Activated naive CD8-positive, alpha-beta T cell (primary cell): ENCODE measurements at regions not wholly inside any gene's neighbourhood (a gene's known extent, or its start where the extent isn't known, plus 50 kb on each side); places are given as distances from the start of the nearest gene placed in this dataset.

Experiments
- H3K27ac Mint-ChIP-seq: one replicate; pipeline ENCODE4 v1.8.0; 2021; ENCODE audit warnings: mixed read lengths
- H3K27me3 Mint-ChIP-seq: one replicate; pipeline ENCODE4 v1.8.0; 2021; ENCODE audit warnings: mixed read lengths
- H3K36me3 Mint-ChIP-seq: one replicate; pipeline ENCODE4 v1.8.0; 2021; ENCODE audit warnings: mixed read lengths
- H3K4me1 Mint-ChIP-seq: one replicate; pipeline ENCODE4 v1.8.0; 2021; ENCODE audit warnings: low read depth, mixed read lengths
- H3K4me3 Mint-ChIP-seq: one replicate; pipeline ENCODE4 v1.8.0; 2021; ENCODE audit warnings: mild to moderate bottlenecking, mixed read lengths
- H3K9me3 Mint-ChIP-seq: one replicate; pipeline ENCODE4 v1.8.0; 2021; ENCODE audit warnings: low read depth, mixed read lengths

DNA sequence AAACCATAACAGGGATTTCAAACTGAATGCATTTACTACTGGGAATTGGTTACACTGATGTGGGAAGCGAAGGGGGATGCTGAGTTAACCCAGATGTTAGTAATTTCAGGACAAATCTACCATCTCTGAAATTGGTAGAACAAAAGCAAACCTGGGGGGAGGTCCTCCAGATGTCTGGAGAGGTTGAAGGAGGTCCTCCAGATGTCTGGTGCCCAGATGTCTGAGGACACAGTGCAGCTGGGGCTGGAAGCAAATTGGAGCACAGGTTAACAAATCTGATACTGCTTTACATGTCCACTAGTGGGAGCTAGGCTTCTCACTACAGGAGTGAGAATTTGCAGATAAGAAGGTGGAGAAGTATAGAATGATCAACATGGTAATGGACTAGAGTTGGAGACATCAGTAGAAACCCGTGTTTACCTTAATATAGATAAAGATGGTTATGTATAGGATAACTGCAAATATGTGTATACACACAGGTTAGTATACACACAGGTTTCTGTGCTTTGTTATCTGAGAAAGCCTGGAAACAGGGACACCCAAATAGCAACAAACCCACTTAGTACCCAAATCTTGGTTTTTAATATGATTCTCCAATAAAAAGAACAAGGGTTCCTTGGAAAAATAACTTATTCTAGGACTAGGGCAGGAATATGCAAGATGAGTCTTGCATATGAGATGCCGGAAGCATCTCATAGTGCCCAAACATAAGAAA lies 162.5 kb downstream of the C12orf50 start:
- H3K27ac Mint-ChIP-seq: no peak overlapping the region
- no peaks in the 10 kb centered on the region for H3K9me3 Mint-ChIP-seq
- H3K4me3 Mint-ChIP-seq: no peak overlapping the region
- no peaks in the 10 kb centered on the region for H3K4me1 Mint-ChIP-seq
- H3K36me3 Mint-ChIP-seq: no peaks in the 10 kb centered on the region
- H3K27me3 Mint-ChIP-seq: no peaks in the 10 kb centered on the region

DNA sequence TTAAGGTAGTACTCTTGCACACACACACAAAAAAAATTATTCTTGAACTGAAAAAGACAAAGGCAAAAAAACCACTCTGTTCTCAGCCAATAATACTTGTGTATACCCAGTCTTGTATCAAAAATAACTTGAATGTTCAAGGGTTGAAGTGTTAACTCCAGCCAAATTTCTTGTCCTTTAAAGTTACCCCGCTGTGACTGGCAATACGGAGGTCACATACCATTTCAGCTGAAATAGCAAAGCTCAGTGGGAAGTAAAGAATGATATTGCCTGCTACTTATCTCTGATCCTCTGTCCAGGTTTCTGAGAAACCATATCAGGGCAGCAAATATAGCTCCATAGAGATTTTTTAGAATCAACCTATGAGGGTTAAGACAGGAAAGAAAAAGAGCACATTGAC lies 167.4 kb downstream of the C12orf50 start:
- Mint-ChIP-seq H3K9me3 (no peaks in the 10 kb centered on the region), H3K27me3 (no peaks in the 10 kb centered on the region), H3K36me3 (no peaks in the 10 kb centered on the region), H3K4me3 (no peak overlapping the region), H3K4me1 (no peaks in the 10 kb centered on the region), H3K27ac (no peak overlapping the region)

DNA sequence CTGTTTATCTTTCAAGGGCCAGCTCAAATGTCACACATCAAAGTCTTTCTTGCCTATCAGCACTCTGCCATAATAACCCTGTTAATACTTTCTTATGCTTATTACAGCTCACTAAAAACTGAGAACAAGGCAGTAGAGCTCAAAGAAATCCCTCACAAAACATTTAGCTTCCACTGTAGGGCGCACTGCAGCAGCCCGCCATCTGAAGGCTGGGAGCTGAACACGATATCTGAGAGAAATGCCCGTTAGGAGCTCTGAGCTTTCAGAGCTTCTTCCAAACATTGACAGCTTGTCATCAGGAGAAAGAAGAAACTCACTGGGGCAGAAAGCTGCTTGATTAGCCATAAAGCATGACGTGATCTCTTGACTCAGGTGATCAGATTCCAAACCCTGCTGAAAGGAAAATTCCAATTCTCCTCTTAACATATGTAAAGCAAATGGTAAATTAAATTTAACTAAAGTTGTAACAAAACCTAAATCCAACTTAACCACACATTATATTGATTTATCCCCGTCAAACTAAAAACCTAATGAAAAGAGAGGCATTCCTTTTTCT lies 175.7 kb downstream of the C12orf50 start:
- Mint-ChIP-seq H3K4me1 (no peaks in the 10 kb centered on the region), H3K27me3 (peaks cover 2% of the 10 kb centered on the region), H3K27ac (no peak overlapping the region), H3K36me3 (no peaks in the 10 kb centered on the region), H3K4me3 (no peak overlapping the region), H3K9me3 (no peaks in the 10 kb centered on the region)

- H3K4me1 Mint-ChIP-seq: no peaks in the 10 kb centered on the region
- peaks cover 3% of the 10 kb centered on the region for H3K27me3 Mint-ChIP-seq
- no peak overlapping the region for H3K27ac Mint-ChIP-seq
- H3K36me3 Mint-ChIP-seq: no peaks in the 10 kb centered on the region
- no peak overlapping the region for H3K4me3 Mint-ChIP-seq
- H3K9me3 Mint-ChIP-seq: no peaks in the 10 kb centered on the region
Measured at GRCh38 chr12:87849074-87849473, 180.1 kb downstream of the C12orf50 start.

DNA sequence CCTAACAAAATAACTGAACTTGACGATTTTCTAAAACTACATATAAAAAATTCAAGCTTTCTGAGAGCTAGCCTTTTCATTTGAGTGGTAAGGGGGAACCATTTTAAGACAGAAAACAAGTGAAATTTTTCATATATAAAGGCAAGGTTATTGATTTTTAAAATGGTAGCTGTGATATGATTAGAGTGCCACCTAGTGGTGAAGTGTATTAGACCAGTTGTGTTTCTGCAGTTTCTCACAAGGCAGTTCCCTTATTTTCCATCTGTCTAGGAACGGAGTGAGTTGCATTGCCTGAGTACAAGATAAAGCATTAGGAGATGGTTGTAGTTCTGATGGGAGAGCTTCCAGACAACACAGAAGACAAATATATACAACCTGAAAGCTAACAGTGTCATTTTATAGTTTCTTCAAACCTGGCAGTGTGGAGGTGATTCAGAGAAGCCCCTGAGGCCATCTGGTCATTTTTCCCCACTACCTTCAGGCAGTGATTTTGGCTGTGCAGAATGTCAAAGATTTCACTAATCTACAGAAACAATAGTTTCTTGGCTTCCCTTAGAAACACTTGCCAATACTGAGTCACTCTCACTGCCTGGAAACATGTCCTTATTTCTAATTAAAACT lies 180.8 kb downstream of the C12orf50 start:
- H3K4me3 Mint-ChIP-seq: no peak overlapping the region
- H3K9me3 Mint-ChIP-seq: no peaks in the 10 kb centered on the region
- H3K27ac Mint-ChIP-seq: no peak overlapping the region
- no peaks in the 10 kb centered on the region for H3K4me1 Mint-ChIP-seq
- H3K27me3 Mint-ChIP-seq: peaks cover 3% of the 10 kb centered on the region
- no peaks in the 10 kb centered on the region for H3K36me3 Mint-ChIP-seq

GRCh38 chr12:87847147-87847546 lies 182.1 kb downstream of the C12orf50 start:
- Mint-ChIP-seq H3K9me3 (no peaks in the 10 kb centered on the region), H3K4me1 (no peaks in the 10 kb centered on the region), H3K27ac (no peak overlapping the region), H3K4me3 (no peak overlapping the region), H3K27me3 (peaks cover 3% of the 10 kb centered on the region), H3K36me3 (no peaks in the 10 kb centered on the region)

- peaks cover 3% of the 10 kb centered on the region for H3K27me3 Mint-ChIP-seq
- no peak overlapping the region for H3K4me3 Mint-ChIP-seq
- no peaks in the 10 kb centered on the region for H3K9me3 Mint-ChIP-seq
Measured at GRCh38 chr12:87846045-87846444, 183.2 kb downstream of the C12orf50 start.

DNA sequence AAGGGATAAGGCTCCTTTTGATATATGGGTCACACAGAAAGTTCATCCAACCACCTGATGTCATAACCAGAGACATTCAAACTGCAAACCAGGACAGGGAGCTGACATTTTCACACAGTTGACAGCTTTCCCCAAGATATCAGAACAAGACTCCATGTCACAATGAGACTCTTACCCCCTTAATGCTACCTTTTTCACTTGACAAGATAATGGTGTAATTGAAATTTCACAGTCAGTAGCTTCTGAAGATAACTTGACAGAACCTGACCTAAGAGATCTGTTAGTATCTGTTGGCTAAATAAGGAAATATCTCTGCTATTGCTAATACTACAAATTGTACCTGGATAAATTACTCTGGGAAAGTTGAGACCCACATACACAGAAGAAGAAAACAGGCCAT lies 187.3 kb downstream of the C12orf50 start:
- Mint-ChIP-seq H3K36me3 (no peaks in the 10 kb centered on the region), H3K9me3 (no peaks in the 10 kb centered on the region), H3K27me3 (no peaks in the 10 kb centered on the region), H3K4me1 (no peaks in the 10 kb centered on the region), H3K4me3 (no peak overlapping the region), H3K27ac (no peak overlapping the region)

More at GRCh38 chr12:87846045-87846444, 183.2 kb downstream of the C12orf50 start:
- H3K27ac Mint-ChIP-seq: no peak overlapping the region
- H3K36me3 Mint-ChIP-seq: no peaks in the 10 kb centered on the region
- no peaks in the 10 kb centered on the region for H3K4me1 Mint-ChIP-seq

DNA sequence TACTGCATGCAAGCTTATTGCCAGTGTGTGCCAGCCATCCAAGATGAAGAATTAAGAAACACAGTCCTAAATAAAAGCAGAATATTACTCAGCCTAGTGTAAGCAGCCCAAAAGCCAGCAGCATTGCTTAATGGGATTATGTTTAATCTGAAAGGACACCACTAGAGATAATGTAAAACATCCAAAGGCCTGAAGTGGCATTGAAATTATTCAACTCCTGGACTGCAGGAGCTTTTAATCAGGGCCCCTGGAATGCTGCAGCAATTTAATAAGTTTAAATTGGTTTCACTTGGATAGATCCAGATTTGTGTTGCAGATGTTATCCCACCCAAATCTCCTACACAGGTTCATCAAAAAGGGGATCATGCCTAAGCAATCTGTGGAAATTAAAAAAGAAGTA lies 193.0 kb downstream of the C12orf50 start:
- H3K27me3 Mint-ChIP-seq: no peaks in the 10 kb centered on the region

GRCh38 chr12:87828382-87828973 lies 200.7 kb downstream of the C12orf50 start:
- H3K4me1 Mint-ChIP-seq: no peaks in the 10 kb centered on the region
- H3K9me3 Mint-ChIP-seq: no peaks in the 10 kb centered on the region
- no peak overlapping the region for H3K27ac Mint-ChIP-seq
- H3K36me3 Mint-ChIP-seq: no peaks in the 10 kb centered on the region
- H3K27me3 Mint-ChIP-seq: no peaks in the 10 kb centered on the region
- H3K4me3 Mint-ChIP-seq: no peak overlapping the region

More for the DNA sequence above, 193.0 kb downstream of the C12orf50 start:
- no peak overlapping the region for H3K4me3 Mint-ChIP-seq
- no peaks in the 10 kb centered on the region for H3K9me3 Mint-ChIP-seq
- H3K36me3 Mint-ChIP-seq: no peaks in the 10 kb centered on the region
- no peaks in the 10 kb centered on the region for H3K4me1 Mint-ChIP-seq
- no peak overlapping the region for H3K27ac Mint-ChIP-seq

GRCh38 chr12:87827638-87828264 lies 201.4 kb downstream of the C12orf50 start:
- Mint-ChIP-seq H3K27me3 (no peaks in the 10 kb centered on the region), H3K9me3 (no peaks in the 10 kb centered on the region), H3K4me3 (no peak overlapping the region), H3K36me3 (no peaks in the 10 kb centered on the region), H3K27ac (no peak overlapping the region), H3K4me1 (no peaks in the 10 kb centered on the region)

DNA sequence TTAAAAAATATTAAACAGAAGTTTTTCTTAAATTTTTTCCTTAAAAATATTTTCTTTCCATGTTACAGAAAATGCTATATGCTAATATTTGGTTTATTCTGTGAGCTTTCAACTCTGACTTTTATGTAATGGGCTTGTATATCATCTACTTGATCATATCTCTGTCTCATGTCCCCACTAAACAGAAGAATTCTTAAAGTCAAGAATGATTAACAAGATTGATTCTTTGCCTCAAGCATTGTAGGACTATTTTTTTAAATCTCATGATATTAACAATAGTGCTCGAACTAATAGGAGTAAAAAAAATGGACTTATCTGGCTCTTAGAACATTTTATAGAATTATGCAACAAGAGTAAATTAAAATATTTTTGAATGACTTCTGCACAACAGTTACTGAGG lies 206.3 kb downstream of the C12orf50 start:
- H3K27me3 Mint-ChIP-seq: no peaks in the 10 kb centered on the region
- no peaks in the 10 kb centered on the region for H3K4me1 Mint-ChIP-seq

DNA sequence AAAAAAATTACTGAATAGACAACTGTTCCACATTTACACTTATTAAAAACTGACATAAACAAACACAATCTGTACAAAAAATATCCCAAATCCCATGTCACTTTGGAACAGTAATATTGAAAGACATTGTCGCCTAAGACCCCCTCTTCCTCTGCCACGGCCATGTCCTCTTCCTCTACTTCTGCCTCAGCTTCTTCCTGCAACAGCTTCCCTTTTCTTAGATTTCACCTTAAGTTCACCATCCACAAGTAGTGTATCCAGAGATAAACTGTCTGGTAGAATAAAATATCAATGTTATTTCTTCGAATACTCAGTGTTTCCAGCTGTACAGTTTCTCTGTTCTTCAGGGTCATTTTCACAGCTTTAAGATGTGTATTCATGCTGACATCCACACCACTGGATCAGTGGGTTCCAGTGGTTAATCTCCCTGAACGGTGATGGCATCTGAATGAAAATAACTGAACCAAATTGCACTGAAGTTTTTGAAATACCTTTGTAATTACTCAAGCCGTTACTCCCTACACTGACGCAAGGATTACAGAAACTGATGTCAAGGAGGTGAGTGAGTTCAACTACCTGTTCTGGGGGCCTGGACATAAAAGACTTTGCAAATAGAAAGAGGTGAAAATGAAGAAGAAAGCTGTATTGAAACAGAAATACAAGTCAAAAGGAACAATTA lies 208.5 kb downstream of the C12orf50 start:
- no peaks in the 10 kb centered on the region for H3K27me3 Mint-ChIP-seq
- H3K9me3 Mint-ChIP-seq: no peaks in the 10 kb centered on the region

More for the DNA sequence above, 206.3 kb downstream of the C12orf50 start:
- H3K9me3 Mint-ChIP-seq: no peaks in the 10 kb centered on the region
- H3K36me3 Mint-ChIP-seq: no peaks in the 10 kb centered on the region
- H3K4me3 Mint-ChIP-seq: no peak overlapping the region
- H3K27ac Mint-ChIP-seq: no peak overlapping the region

DNA sequence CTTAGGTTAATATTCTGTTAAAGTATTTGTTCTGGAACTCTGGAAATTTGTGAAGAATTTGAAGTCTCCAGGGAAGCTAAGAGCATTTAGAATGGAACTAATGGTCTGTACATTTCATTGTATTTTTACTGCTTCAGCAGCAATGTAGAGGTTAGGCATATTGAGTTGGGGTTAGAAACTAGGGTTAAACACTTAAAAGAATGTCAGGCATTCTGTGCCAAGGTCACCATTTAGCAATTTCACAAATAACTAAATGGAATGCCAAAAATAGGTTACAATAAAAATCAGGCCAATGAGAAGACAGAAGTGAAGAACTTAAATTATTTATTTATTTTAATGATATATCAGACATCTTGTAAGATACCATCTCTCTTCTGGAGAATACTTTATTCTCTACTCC lies 210.8 kb downstream of the C12orf50 start:
- no peaks in the 10 kb centered on the region for H3K4me1 Mint-ChIP-seq
- H3K4me3 Mint-ChIP-seq: no peak overlapping the region
- H3K27ac Mint-ChIP-seq: no peak overlapping the region
- no peaks in the 10 kb centered on the region for H3K36me3 Mint-ChIP-seq
- no peaks in the 10 kb centered on the region for H3K27me3 Mint-ChIP-seq
- no peaks in the 10 kb centered on the region for H3K9me3 Mint-ChIP-seq

More for the DNA sequence above, 208.5 kb downstream of the C12orf50 start:
- Mint-ChIP-seq H3K4me1 (no peaks in the 10 kb centered on the region), H3K4me3 (no peak overlapping the region), H3K36me3 (no peaks in the 10 kb centered on the region), H3K27ac (no peak overlapping the region)
